HG02852 (cell line): ENCODE measurements at regions not wholly inside any gene's neighbourhood (a gene's known extent, or its start where the extent isn't known, plus 50 kb on each side); places are given as distances from the start of the nearest gene placed in this dataset.
"Not testable (repeated sequence)": the region's sequence is repeated elsewhere in the genome, so short reads cannot be mapped to it uniquely, and the experiment has no call there.

ENCODE experiments used
- ATAC-seq: cut with Tn5 transposase; IDR thresholded peaks from one replicate; pipeline ENCODE4 v1.9.1; 2021; ENCODE audit warnings: mild to moderate bottlenecking, moderate library complexity; ENCODE audit not compliant: unreplicated experiment

GRCh38 chr18:10330428-10330827 is 124.0 kb upstream of the APCDD1 start:
- no peak for ATAC-seq

- no peak for ATAC-seq
Measured at GRCh38 chr18:10332452-10332851, 122.0 kb upstream of the APCDD1 start.

- no peak for ATAC-seq
Measured at GRCh38 chr18:10336749-10337350, 117.6 kb upstream of the APCDD1 start.

- ATAC-seq, result no peak
Measured at GRCh38 chr18:10340821-10341220, 113.6 kb upstream of the APCDD1 start.

- ATAC-seq, result no peak
Measured at GRCh38 chr18:10343778-10344177, 110.7 kb upstream of the APCDD1 start.

- ATAC-seq, result no peak
Measured at GRCh38 chr18:10346749-10347415, 107.6 kb upstream of the APCDD1 start.

DNA sequence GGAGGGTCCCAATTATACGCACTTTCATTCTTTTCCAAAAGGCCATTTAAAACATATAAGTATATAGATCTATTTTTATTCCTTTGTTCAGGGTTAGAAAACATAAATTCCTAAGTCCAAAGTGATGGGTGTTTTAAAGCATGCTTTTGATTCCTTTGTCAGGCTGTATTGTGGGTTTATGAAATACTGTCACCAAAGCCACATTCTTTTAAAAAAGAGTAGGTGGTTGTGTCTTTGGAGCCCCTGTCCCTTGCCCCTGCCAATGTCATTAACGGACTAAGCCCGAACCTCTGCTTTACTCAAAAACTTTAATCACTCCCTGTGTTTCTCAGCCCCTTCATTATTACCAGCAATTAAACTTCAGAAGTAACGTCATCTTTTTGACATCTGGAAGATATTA is 104.9 kb upstream of the APCDD1 start:
- ATAC-seq, result no peak

DNA sequence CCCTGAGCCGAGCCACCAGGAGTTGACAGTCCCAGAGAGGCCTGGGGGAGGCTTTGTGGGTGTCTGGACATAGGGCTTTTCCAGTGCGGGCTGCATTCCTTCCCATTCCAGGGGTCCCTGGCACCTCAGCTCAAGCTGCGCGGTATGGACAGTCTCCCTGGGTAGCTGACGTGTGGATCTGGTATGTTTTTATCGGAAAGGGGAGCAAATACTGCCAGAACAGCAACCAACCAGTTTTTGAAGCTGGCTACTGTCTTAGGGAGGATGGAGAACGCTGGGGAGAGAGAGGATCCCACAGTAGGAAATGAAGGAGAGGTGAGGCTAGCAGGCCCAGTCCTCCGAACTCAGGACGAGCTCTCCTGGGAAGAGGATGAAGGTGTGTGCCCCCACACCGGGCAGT is 103.8 kb upstream of the APCDD1 start:
- no peak for ATAC-seq

DNA sequence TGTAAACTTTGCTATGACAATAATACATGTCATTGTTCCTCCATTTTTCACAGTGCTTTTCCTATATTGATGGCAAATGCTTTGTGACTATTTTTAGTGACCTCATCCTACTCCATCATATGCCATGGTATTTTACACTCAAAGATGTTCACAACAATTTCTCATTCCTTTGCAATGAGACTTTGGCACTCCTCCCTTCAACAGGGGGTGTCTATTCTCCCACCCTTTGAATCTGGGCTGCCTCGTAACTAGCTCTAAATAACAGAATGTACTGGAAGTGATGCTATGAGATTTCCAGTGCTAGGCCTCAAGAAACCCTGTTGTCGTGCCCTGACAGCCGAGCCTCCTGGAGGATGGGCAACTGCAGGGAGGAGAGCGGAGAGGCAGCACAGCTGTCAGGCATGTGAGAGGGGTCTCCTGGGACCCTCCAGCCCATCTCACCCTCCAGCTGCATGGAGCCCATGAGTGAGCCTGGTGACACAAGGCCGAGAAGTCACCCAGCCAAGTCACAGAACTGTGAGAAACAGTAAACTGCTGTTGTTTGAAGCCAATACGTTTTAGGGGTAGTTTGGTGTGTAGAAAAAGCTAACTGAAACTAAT is 103.1 kb upstream of the APCDD1 start:
- no peak for ATAC-seq

DNA sequence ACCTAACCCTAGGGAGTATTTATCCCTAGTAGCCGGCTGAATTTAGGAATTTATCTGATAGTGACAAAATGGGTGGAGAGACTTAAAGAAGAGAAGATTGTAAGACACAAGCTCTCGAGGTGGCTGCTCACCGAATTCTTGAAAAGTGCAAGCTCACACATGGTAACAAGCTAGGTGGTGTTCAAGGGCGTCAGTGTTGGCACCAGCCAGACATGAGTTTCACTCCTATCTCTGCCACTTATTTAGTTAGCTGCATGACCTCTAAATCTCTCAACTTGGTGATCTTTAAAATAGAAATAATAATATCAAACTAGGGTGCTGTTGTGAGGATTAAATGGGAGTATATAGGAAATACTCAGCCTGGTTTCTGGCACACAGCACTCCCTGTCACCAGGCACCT is 102.6 kb upstream of the APCDD1 start:
- no peak for ATAC-seq

GRCh38 chr18:10352671-10353070 is 101.8 kb upstream of the APCDD1 start:
- no peak for ATAC-seq

DNA sequence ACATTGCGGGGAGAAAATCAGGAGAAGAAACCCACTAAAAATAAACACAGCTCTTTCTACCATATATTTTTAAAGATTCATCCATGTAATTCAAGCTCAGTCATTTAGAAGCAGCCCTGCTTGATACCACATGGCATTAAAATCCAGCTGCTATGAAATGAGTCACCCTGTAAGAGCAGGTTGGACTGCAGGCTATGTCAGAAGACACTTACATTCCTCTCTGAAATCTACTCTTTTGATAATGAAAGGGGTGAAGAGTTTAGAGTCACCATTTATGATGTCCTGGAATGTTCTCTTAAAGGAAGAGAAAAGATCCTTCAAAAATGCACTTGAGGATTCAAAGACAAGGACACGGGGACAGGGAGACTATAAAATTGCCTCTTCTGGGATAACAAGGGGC is 100.6 kb upstream of the APCDD1 start:
- no peak for ATAC-seq

GRCh38 chr18:10354241-10354811 is 100.1 kb upstream of the APCDD1 start:
- no peak for ATAC-seq

DNA sequence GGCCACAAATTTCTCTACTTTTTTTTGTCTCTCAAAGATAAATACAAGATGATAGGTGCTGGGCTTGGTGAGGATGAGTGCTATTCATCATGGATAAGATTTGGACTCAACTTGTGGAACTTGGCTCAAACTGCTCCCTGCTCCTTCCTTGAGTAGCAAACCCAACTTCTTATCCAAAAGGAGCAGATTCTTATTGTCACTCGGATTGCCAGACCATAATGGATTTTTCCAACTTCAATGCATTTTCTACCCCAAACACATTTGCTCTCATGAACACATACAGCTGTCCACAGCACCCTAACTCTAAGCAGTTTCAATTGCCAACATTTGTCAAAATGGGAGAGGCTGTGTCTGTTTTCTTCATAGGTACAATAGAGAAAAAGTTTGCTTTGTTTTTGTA is 99.5 kb upstream of the APCDD1 start:
- no peak for ATAC-seq

- ATAC-seq, result not testable (repeated sequence)
Measured at GRCh38 chr18:10356999-10357398, 97.4 kb upstream of the APCDD1 start.

- no peak for ATAC-seq
Measured at GRCh38 chr18:10361660-10362059, 92.8 kb upstream of the APCDD1 start.

GRCh38 chr18:10365021-10365500 is 89.4 kb upstream of the APCDD1 start:
- ATAC-seq, result no peak

DNA sequence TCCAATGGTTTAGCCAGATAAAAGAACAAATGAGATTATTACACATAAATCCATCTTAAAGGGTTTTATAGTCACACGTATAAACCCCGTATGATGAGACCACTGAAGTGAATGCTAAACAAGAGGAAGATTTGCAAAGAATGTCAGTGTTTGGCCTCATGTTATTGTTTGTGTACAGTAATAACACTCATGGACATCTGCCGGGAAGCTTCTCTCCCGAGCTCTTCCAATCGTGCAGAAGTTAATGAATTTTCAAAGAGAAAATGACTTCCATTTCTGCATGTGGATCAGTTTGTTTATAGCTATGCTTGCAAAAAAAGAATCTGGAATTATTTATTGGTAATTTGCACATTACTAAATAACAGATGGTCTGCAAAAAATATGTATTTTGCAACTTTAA is 88.5 kb upstream of the APCDD1 start:
- ATAC-seq, result no peak

GRCh38 chr18:10367836-10368235 is 86.6 kb upstream of the APCDD1 start:
- no peak for ATAC-seq

GRCh38 chr18:10368456-10369453 is 85.7 kb upstream of the APCDD1 start:
- ATAC-seq, result no peak

DNA sequence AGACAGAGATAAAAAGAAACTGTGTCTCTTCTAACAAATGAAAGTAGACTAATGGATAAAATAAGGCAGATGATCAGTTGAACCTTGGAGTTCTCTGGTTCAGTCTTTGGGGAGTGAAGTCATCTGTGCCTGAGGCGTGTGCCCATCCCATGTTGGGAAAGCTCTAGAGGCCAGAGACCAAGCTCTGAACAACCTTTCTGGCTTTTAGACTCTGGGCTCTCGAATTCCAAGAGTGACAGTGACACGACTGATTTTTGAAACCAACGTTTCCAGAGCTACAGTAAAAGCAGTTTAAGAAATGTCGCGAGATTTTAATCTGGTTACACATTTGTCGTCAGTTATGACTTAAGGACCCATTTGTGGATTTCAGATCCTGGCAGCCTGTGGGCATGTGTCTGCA is 83.7 kb upstream of the APCDD1 start:
- no peak for ATAC-seq
